GM23248 (cell line): ENCODE measurements at regions not wholly inside any gene's neighbourhood (a gene's known extent, or its start where the extent isn't known, plus 50 kb on each side); places are given as distances from the start of the nearest gene placed in this dataset.

ENCODE experiments used
- EZH2 ChIP-seq: fragments of 200-600 bp; sonication (generic); IDR thresholded peaks from 2 replicates; pipeline ENCODE4 v1.6.1; 2018; ENCODE audit warnings: antibody characterized with exemption, mild to moderate bottlenecking; ENCODE audit not compliant: insufficient read depth, poor library complexity, severe bottlenecking
- EZH2phosphoT487 ChIP-seq: fragments of 200-600 bp; sonication (generic); IDR thresholded peaks from 2 replicates; pipeline ENCODE4 v1.6.1; 2018; ENCODE audit warnings: antibody characterized with exemption, moderate library complexity, mild to moderate bottlenecking, low read depth; ENCODE audit not compliant: insufficient read depth

GRCh38 chr3:103470498-103470897, 1035.7 kb downstream of the ZPLD1 start:
- TF ChIP-seq EZH2 (no peak), EZH2phosphoT487 (no peak)
